ENCODE measurements at regions not wholly inside any gene's neighbourhood (a gene's known extent, or its start where the extent isn't known, plus 50 kb on each side); places are given as distances from the start of the nearest gene placed in this dataset.

DNA sequence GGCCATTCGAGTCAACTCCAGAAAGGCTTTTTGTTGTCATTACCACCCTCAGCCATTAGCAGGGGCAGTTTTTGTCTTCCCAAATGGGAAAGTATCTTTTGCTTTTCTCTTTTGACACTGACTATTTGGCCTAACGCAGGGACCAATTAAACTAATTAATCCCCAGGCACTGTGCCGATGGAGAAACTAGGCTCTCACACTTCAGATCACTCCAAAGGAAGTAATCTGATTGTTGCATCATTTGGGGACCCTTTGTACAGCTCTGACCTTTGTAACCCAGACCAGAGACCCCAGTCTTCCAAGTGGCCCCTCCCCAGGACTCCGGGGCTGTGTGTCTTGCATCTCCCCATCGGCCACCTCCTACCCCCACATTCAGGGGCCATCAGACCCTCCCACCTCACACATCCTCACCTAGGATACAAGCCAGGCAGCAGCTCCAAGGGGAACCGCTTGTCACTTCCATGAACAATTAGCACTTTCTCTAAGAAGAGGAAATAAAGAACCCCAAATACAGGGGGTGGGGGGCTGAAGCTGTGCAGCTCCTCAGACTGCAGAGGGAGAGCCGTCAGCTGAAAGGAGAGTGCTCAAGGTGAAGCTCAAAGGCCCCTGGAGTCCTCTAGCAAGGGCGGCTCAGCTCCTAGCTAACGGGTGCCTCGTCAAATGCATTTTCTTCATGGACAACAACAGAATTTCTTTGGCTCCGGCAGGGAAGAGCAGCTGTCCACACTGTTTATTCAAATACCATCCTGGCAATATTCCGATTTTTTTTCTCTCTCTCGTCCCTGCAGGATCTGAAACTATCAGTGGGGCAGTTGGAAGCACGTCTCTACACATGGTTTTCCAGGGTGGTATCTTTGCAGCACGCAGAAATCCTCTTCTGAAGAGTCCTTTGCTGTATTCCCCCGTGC is 64.3 kb upstream of the DIO3 start:
- peaks cover 0 to 3% (median 2%) of the 10 kb centered on the region in 3 donors for H3K36me3 Mint-ChIP-seq
- POLR2A ChIA-PET, result no interaction called here
- no peaks in the 10 kb centered on the region for H3K4me1 Mint-ChIP-seq
- H3K27ac Mint-ChIP-seq, result no peak overlapping the region
- DNase-seq (peak in 1 of 10 donors; percentile 44), ATAC-seq (no peak)
- peaks cover 2 to 55% (median 25%) of the 10 kb centered on the region in 5 donors for H3K27me3 Mint-ChIP-seq
- no peak overlapping the region for H3K4me3 Mint-ChIP-seq
- peaks cover 0 to 4% (median 0%) of the 10 kb centered on the region in 9 donors for H3K9me3 Mint-ChIP-seq

DNA sequence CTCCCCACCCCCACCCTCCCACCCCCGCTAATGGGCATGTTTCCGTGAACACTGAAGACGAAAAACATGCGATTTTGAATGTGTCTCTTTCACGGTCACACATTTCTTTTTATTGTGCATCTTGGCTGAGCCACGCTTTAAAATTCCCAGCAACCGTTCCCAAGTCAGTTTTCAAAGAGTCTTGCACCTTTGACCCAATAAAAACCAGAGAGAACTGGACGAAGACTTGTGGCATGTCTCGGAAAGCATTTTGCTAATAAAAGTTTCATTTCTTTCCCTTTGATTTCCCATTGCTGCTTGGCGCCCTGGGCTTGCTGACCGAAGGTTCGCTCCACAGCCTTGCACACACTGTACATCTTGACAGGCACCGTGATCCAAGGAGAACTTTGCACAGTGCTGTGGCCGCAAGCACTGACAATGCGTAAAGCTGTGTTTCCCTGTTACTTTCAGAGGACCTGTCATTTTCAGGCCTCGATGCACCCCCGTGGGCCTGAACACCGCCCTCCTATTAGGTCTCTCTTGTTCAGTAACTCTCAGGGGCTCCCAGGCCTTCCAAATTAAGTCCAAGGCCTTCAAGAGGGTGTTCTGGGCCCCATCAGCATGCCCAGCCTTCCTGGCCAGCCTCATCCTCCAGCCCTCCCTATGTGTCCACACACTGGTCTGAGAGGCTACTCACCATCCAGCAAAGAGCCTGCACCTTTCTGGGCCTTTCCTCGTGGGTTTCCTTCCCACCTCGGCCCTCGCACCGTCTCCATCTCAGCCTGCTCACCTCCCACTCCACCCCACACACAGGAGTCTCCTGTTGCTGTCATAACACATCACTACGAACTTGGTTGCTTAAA is 63.4 kb upstream of the DIO3 start:
- ATAC-seq (no peak), DNase-seq (peak in 1 of 10 donors; percentile 36)
- no peak overlapping the region for H3K4me3 Mint-ChIP-seq
- POLR2A ChIA-PET, result no interaction called here
- peaks cover 0 to 4% (median 0%) of the 10 kb centered on the region in 9 donors for H3K9me3 Mint-ChIP-seq
- peaks cover 0 to 3% (median 2%) of the 10 kb centered on the region in 3 donors for H3K36me3 Mint-ChIP-seq
- H3K4me1 Mint-ChIP-seq, result no peaks in the 10 kb centered on the region
- H3K27me3 Mint-ChIP-seq, result peaks cover 2 to 54% (median 25%) of the 10 kb centered on the region in 5 donors
- no peak overlapping the region for H3K27ac Mint-ChIP-seq

DNA sequence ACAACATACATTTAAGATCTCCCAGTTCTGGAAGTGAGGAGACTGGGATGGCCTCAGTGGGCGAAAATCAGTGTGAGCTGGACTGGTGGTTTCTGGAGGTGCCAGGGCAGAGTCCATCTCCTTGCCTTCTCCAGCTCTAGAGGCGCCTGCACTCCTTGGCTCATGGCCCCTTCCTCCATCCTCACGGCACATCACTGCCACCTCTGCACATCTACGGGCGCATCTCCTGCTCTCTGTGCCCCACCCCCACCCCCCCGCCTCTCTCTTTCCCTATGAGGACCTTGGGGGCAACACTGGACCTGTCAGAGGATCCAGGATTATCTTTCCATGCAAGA is 62.8 kb upstream of the DIO3 start:
- Mint-ChIP-seq H3K27ac (no peak overlapping the region), H3K4me3 (no peak overlapping the region), H3K27me3 (peaks cover 2 to 51% (median 25%) of the 10 kb centered on the region in 5 donors), H3K4me1 (no peaks in the 10 kb centered on the region), H3K9me3 (peaks cover 0 to 4% (median 0%) of the 10 kb centered on the region in 9 donors), H3K36me3 (peaks cover 0 to 3% (median 2%) of the 10 kb centered on the region in 3 donors)
- ATAC-seq (no peak), DNase-seq (no peak)
- POLR2A ChIA-PET, result no interaction called here

DNA sequence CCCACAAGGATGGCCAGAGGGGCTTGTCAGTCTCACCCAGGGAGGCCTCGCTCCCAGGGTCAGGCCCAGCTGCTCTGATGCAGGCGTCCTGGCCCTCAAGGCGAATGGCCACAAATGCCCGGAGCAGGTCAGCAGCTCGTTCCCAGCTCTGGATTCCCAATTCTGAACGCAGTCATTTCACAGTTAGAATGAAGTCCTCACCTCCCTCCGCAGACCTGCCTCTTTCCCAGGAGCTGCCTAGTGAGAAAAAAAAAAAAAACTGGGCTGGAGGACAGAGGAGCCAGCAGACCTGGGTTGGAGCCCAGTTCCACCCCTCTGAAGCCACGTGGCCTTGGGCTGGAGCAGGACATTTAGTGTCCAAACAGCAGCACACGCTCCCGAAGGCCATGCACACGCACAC is 62.2 kb upstream of the DIO3 start:
- ATAC-seq (no peak), DNase-seq (peak in 1 of 10 donors; percentile 11)
- Mint-ChIP-seq H3K27me3 (peaks cover 2 to 51% (median 29%) of the 10 kb centered on the region in 5 donors), H3K36me3 (peaks cover 0 to 6% (median 3%) of the 10 kb centered on the region in 3 donors), H3K4me1 (no peaks in the 10 kb centered on the region), H3K4me3 (no peak overlapping the region), H3K27ac (peak overlapping the region in 1 of 10 donors; percentile 34), H3K9me3 (peaks cover 0 to 4% (median 0%) of the 10 kb centered on the region in 9 donors)
- POLR2A ChIA-PET, result no interaction called here

DNA sequence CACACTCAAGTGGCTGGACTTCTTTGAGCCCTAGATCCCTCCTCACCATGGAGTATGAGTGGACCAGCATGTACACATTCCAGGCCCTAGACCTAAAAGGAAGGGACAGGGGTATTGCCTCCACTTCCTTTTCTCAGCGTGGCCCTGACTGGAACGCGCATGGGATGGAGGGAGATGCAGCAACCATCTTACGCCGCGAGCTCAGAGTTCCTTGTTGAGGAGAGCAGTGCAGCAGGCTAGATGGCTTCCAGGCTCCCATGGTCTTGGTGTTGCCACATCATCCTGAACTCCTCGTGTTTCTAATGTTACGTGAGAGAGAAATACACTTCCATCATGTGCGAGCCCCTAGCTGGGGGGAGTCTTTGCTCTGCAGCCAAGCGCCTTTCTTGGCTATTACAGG is 61.8 kb upstream of the DIO3 start:
- no peaks in the 10 kb centered on the region for H3K4me1 Mint-ChIP-seq
- H3K36me3 Mint-ChIP-seq, result peaks cover 0 to 6% (median 0%) of the 10 kb centered on the region in 3 donors
- no peak overlapping the region for H3K4me3 Mint-ChIP-seq
- DNase-seq (peak in 1 of 10 donors; percentile 40), ATAC-seq (no peak)
- H3K27me3 Mint-ChIP-seq, result peaks cover 2 to 54% (median 29%) of the 10 kb centered on the region in 5 donors
- peaks cover 0 to 4% (median 0%) of the 10 kb centered on the region in 9 donors for H3K9me3 Mint-ChIP-seq
- H3K27ac Mint-ChIP-seq, result no peak overlapping the region
- POLR2A ChIA-PET, result no interaction called here

DNA sequence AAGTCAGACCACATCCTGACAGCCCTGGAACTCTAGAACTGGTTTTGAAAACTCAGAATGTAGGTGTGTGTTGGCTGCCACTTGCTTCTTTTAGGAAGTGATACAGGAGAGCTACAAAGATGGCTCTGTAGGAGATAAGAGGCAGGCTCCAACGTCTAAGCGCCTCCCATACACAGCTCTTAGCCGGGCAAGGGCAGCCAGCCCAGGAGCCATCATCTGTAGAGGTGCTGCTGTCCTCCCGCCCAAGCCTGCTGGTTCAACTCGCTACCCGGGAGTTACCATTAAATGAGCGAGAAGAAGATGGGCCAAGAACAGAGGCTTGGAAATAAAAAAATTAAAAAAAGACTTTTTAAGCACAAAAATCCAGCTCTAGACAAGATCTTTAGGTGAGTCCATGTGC is 61.2 kb upstream of the DIO3 start:
- no peak for ATAC-seq
- DNase-seq, result peak in 1 of 10 donors; percentile 21
- no peaks in the 10 kb centered on the region for H3K4me1 Mint-ChIP-seq
- POLR2A ChIA-PET, result no interaction called here
- H3K36me3 Mint-ChIP-seq, result peaks cover 0 to 5% (median 0%) of the 10 kb centered on the region in 3 donors
- H3K4me3 Mint-ChIP-seq, result no peak overlapping the region
- no peak overlapping the region for H3K27ac Mint-ChIP-seq
- H3K9me3 Mint-ChIP-seq, result peaks cover 0 to 4% (median 0%) of the 10 kb centered on the region in 9 donors
- H3K27me3 Mint-ChIP-seq, result peaks cover 2 to 54% (median 29%) of the 10 kb centered on the region in 5 donors

DNA sequence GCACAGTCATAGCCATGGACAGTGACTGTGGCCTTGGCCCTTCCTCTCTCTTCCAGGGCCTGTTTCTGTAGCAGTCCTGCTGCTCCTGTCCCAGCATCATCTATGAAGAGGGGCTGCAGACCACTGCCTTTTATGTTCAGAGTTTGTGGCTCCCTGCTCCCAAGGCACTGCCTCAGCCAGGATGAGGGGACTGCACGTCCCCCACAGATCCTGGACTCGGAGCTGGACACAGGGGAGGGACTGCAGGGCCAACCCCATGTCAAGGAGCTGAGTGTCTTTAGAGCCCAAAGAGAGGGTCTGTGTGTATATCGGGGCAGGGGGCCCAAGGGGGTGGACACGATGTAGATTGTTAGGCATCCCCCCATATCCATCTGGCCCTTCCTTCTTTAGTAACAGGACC is 60.6 kb upstream of the DIO3 start:
- Mint-ChIP-seq H3K27ac (no peak overlapping the region), H3K36me3 (peaks cover 0 to 4% (median 0%) of the 10 kb centered on the region in 3 donors), H3K27me3 (peaks cover 2 to 54% (median 29%) of the 10 kb centered on the region in 5 donors), H3K4me1 (no peaks in the 10 kb centered on the region), H3K9me3 (peaks cover 0 to 4% (median 0%) of the 10 kb centered on the region in 9 donors), H3K4me3 (no peak overlapping the region)
- ATAC-seq (no peak), DNase-seq (peak in 1 of 10 donors; percentile 24)
- POLR2A ChIA-PET, result no interaction called here

DNA sequence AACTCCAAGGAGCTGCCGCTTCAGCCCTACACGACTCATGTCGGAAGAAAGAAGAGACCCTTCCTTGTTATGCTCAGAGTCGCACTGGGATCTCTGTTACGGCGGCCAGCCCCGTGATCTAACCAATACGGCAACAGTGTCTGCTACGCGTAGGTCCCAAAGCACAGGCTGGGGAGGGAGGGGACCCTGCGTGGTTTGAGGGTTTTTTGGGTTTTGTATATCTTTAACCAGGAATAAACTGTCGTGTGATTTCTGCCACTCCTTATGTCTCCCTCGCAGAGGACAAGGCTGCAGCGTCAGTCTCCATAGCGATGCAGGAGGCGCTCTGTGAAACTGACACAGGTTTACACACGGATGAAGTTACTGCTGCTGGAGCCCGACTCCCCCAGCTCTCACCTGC is 60.0 kb upstream of the DIO3 start:
- no peak overlapping the region for H3K4me3 Mint-ChIP-seq
- H3K36me3 Mint-ChIP-seq, result peaks cover 0 to 4% (median 0%) of the 10 kb centered on the region in 3 donors
- H3K27ac Mint-ChIP-seq, result peak overlapping the region in 1 of 10 donors; percentile 49
- POLR2A ChIA-PET, result no interaction called here
- H3K4me1 Mint-ChIP-seq, result no peaks in the 10 kb centered on the region
- ATAC-seq (no peak), DNase-seq (peak in 1 of 10 donors; percentile 26)
- H3K9me3 Mint-ChIP-seq, result peaks cover 0 to 4% (median 0%) of the 10 kb centered on the region in 9 donors
- H3K27me3 Mint-ChIP-seq, result peaks cover 2 to 54% (median 29%) of the 10 kb centered on the region in 5 donors

DNA sequence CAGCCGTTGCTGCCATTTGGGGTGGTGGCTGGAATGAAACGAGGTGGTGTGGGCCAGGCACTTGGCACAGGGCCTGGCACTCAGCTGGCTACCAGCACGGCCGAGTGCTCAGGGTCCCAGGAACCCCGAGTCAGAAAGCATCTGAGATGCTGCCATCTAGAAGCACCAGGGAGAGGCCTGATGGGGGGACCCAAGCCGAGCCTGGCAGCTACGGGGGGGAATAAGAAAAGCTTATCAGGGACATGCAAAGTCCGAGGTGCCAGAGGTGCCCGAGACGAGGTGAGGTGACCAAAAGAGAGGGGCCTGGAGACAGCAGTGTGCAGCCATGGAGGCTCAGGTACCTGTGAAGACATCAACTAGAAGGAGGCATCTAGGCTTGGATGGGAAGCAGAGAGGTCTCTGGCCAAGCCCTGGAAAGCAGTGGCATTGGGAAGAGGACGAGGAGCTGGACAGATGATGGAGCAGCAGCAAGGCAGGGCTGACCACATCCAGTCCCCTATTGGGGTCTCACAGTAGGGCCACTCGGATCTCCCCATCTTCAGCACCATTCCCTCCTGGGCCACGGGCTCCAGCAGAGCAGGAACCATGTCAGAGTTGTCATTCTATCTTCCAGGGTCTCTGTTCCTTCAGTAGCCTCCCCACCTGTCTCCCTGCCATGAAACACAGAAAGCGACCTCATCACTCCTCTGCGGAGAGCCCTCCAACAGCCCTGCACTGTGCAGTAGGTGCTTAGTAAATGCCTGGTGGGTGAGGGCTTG is 59.3 kb upstream of the DIO3 start:
- no peak for ATAC-seq
- H3K27ac Mint-ChIP-seq, result peak overlapping the region in 1 of 10 donors; percentile 44

DNA sequence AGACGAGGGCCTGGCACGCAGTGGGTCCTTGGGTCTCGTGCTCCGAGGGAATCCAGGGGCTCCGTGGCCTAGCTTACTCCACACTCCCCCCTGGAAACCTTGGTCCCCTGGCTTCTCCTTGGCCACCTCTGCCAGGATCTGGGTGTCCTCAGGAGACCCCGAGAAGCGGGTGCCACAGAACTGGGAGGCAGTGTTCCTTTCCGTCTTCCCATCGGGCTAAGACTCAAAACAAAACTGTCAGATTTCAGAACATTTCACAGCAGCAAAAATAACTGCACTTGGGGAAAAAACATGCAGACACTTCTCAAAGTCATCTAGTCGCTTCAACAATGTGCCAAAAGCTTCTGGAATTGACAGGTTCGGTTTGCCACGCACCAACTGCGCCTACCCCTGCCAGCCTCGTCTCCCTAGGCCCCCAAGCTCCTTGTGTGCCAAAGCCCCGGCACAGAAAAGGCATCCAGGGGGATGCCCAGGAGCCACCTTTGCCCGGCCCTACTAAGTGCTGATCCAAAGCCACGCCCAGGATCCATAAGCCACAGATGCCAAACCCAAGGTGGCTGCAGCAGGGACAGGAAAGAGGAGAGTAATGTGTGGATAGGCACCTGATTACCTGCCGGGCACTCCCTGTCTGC is 58.4 kb upstream of the DIO3 start:
- Mint-ChIP-seq H3K27me3 (peaks cover 2 to 40% (median 23%) of the 10 kb centered on the region in 5 donors), H3K9me3 (peaks cover 0 to 2% (median 0%) of the 10 kb centered on the region in 9 donors), H3K4me3 (no peak overlapping the region), H3K36me3 (peaks cover 0 to 4% (median 0%) of the 10 kb centered on the region in 3 donors), H3K4me1 (no peaks in the 10 kb centered on the region), H3K27ac (no peak overlapping the region)
- no peak for ATAC-seq
- DNase-seq, result peak in 1 of 10 donors; percentile 18
- POLR2A ChIA-PET, result no interaction called here

More for the DNA sequence above, 59.3 kb upstream of the DIO3 start:
- H3K36me3 Mint-ChIP-seq, result peaks cover 0 to 4% (median 0%) of the 10 kb centered on the region in 3 donors
- peaks cover 0 to 4% (median 0%) of the 10 kb centered on the region in 9 donors for H3K9me3 Mint-ChIP-seq
- no peaks in the 10 kb centered on the region for H3K4me1 Mint-ChIP-seq
- peaks cover 2 to 49% (median 27%) of the 10 kb centered on the region in 5 donors for H3K27me3 Mint-ChIP-seq
- POLR2A ChIA-PET, result no interaction called here
- peak in 1 of 10 donors; percentile 53 for DNase-seq
- no peak overlapping the region for H3K4me3 Mint-ChIP-seq

DNA sequence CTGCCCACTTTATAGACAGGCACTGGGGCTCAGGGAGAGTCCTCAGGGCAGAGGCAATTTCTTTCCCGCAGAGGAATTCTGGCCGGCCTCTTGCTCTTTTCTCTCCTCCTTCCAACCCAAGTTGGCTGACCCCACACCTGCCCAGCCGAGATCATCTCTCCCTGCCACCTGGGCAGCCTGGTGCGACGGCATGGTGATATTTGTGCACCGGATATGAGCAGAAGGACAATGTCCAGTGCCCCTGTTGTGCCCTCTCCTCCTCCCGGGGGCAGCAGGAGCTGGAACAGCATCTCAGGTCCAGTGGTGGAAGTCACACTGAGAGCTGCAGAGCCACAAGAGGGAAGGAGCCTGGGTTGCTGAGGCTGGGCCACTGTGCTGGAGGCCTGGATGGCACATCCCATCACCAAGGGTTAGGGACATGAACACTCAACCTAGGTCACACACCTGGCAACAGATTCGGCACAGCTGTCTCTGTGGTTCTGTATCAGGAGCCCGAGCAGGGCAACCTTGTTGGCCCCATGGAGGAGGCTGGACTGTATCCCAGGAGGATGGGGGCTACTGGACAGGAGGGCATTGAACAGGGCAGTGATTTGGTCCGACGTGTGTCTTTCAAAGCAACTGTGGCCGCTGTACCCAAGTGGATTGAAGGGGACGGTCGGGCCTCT is 57.7 kb upstream of the DIO3 start:
- Mint-ChIP-seq H3K9me3 (peaks cover 0 to 2% (median 0%) of the 10 kb centered on the region in 9 donors), H3K4me1 (no peaks in the 10 kb centered on the region), H3K27me3 (peaks cover 0 to 33% (median 17%) of the 10 kb centered on the region in 5 donors), H3K4me3 (no peak overlapping the region), H3K36me3 (peaks cover 0 to 4% (median 0%) of the 10 kb centered on the region in 3 donors), H3K27ac (peak overlapping the region in 1 of 10 donors; percentile 5)
- POLR2A ChIA-PET, result no interaction called here
- peak in 1 of 10 donors; percentile 55 for DNase-seq
- ATAC-seq, result no peak

All from naive thymus-derived CD8-positive, alpha-beta T cell (primary cell).